ENCODE measurements at regions not wholly inside any gene's neighbourhood (a gene's known extent, or its start where the extent isn't known, plus 50 kb on each side); places are given as distances from the start of the nearest gene placed in this dataset.
"Not testable (repeated sequence)": the region's sequence is repeated elsewhere in the genome, so short reads cannot be mapped to it uniquely, and the experiment has no call there.

DNA sequence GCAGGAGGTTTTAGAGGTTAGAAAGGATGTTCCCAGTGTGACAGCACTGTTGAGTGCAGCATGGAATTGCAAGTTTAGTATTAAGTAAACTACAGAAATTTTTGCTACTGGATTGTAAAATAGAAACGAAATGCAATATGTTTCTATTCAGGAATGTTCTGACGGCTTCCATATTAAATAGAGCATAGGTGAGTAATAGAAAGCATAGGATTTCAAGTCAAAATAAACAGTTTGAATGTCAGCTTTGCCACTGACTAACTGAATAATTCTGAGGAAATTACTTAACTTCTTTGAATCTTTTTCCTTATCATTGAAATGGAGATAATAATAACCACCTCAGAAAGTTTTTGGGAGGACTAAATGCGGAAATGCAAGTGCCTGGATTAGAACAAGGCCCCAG lies 331.9 kb upstream of the GK2 start:
- DNase-seq, result no peak

- no peak for DNase-seq
Observed at GRCh38 chr4:79723507-79723906, 315.5 kb upstream of the GK2 start.

- DNase-seq, result no peak
Observed at GRCh38 chr4:79700356-79700755, 292.3 kb upstream of the GK2 start.

GRCh38 chr4:79697444-79697843 lies 289.4 kb upstream of the GK2 start:
- no peak for DNase-seq

DNA sequence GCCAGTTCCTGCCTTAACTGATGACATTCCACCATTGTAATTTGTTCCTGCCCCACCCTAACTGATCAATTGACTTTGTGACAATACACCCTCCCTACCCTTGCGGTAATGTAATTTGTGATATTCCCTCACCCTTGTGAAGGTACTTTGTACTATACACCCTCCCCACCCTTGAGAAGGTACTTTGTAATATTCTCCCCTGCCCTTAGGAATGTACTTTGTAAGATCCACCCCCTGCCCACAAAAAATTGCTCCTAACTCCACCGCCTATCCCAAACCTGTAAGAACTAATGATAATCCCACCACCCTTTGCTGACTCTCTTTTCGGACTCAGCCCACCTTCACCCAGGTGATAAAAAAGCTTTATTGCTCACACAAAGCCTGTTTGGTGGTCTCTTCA lies 288.5 kb upstream of the GK2 start:
- not testable (repeated sequence) for DNase-seq

DNA sequence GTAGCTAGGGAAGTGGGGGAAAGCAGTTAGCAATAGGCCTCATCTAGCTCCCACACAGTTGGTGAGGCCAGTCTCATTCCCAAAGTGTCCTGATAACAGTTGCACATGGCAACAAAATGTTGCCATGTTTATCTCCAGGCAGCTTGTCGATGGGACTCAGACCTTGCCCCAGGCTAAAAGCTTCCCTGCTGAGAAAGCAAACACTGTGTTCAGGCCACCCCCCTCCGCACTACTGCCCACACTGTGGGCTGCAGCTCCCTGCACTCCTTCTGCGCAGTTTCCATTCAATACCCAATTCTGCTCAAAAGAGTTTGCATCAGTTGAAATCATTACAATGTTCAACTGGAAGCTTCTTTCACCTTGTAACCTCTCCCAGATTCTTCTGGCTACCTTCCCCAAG lies 287.8 kb upstream of the GK2 start:
- no peak for DNase-seq

DNA sequence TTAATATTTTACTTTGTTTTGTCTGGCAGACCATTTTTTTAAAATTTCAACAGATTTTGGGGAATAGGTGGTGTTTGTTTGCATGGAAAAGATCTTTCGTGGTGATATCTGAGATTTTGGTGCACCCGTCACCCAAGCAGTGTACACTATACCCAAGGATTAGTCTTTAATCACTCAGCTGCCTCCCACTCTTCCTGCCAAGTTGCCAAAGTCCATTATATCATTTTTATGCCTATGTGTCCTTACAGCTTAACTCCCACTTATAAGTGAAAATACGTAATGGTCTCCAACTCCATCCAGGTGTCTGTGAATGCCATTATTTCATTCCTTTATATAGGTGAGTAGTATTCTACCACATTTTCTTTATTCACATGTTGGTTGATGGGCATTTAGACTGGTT lies 281.7 kb upstream of the GK2 start:
- no peak for DNase-seq

GRCh38 chr4:79688691-79689090 lies 280.7 kb upstream of the GK2 start:
- DNase-seq, result no peak

- no peak for DNase-seq
Observed at GRCh38 chr4:79687006-79687405, 279.0 kb upstream of the GK2 start.

DNA sequence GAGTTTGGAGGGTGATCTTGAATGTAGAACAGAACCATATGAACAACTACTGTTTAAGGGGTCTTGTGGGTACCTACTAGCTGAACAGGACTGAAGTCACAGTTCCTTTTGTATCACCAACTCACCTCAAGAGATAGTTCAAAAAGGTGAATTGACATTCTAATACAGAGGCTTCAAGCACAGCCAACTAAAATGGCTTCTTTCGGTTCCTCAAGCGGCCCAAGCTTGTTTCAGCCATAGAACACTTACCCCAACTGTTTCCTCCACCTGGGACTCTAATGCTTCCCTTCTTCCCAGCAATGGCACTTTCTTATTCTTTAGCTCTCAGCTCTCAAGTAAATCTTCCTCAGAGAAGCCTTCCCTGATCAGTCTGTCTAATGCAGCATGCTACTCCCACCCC lies 277.5 kb upstream of the GK2 start:
- no peak for DNase-seq

GRCh38 chr4:79684516-79684915 lies 276.5 kb upstream of the GK2 start:
- no peak for DNase-seq

DNA sequence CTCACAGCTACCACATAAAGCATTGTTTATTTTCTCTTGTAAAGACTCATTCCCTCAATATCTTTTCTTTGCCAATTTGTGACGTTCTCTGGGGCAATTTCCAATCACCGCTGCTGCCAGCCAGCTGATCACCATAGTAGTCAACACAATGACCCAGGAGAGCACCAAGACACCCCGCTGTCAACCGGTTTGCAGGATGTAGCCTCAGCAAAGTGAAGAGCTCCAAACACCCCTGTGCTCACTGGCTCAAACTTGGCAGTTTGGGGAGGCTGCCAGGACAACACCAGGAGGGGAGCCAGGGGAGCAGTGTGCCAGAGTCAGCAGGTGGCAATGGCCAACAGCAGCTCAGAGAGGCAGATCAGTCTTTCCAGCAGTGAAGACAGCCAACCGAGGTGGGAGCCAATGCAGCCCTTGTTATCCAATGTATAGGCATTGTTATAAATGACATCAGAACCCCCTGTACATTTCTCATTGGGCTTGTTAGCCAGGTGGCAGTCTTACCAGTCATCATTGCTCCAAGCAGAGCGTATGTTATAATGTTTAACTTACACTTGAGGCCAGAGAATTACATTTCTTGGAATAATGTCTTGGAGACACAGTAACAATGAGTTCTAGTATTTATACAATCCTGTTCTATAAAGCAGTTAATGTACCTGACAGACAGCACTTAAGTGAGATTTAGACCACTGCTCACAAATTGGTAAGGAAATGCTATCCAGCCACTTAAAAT lies 274.9 kb upstream of the GK2 start:
- no peak for DNase-seq

GRCh38 chr4:79682161-79682560 lies 274.1 kb upstream of the GK2 start:
- DNase-seq, result no peak

DNA sequence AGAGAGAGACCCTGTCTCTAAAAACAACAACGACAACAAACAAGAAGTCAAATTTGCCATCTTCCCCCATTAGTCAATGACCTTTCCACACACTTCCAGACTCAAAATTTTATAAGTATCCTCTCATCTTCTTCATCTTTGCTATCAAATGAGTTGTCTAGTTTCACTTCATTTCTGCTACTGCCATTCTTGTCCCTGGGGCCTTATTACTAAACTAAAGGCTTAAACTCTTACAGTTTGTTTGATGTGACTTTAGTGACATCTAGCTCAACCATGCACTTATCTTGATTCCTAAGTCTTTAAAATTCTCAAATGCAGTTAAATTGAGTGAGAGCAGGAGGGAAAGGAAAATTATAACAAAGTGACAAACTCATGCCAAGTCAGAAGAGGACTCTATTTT lies 271.8 kb upstream of the GK2 start:
- DNase-seq, result no peak

DNA sequence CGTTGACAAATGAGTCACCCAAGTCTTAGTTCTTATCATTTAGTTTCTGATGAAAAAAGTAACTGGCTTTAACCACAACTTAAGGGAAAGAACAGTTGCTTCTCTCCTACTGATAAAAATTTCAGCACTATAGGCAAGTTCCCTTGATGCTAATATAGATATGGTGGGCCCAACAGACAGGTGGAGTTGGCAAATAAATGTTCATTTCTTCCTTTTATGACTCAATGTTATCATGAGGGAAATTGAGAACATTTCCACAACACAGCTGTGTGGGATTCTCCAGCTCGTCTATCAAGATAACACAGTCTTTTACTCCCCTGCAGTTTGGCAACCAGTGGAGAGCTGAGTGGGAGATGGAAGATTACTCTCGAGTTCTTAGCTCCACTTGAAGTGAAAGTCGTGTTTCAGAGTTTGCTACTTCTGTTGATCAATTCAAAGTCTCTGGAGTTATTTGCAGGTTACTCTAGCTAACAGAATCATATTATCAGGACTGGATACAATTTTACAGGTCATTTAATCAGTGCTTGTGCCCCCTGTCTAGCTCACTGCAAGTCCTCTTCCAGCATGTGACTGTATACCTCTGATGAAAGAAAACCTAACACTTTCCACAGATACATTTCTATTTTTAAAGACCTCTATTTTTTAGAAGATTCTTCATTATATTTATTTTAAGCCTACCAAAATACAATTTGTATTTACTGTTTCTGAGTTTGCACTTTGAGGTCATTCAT lies 270.6 kb upstream of the GK2 start:
- DNase-seq, result no peak

- no peak for DNase-seq
Observed at GRCh38 chr4:79676705-79677104, 268.7 kb upstream of the GK2 start.

GRCh38 chr4:79674906-79675305 lies 266.9 kb upstream of the GK2 start:
- not testable (repeated sequence) for DNase-seq

- no peak for DNase-seq
Observed at GRCh38 chr4:79673898-79674297, 265.9 kb upstream of the GK2 start.

DNA sequence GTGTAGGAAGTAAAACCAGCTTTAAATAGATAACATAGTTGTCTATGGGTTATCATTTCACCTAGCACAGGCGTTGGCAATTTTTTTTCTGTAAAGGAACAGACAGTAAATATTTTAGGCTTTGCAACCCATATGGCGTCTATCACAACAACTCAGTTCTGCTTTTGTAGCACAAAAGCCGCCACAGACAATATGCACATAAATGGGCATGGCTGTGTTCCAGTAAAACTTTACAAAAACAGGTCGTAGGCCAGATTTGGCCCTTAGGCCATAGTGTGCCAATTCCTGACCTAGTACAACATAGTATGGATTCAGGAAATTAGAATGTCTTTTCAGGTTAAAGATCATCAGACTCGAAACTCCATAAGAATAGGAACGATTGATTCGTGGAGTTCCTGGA lies 265.3 kb upstream of the GK2 start:
- no peak for DNase-seq

DNA sequence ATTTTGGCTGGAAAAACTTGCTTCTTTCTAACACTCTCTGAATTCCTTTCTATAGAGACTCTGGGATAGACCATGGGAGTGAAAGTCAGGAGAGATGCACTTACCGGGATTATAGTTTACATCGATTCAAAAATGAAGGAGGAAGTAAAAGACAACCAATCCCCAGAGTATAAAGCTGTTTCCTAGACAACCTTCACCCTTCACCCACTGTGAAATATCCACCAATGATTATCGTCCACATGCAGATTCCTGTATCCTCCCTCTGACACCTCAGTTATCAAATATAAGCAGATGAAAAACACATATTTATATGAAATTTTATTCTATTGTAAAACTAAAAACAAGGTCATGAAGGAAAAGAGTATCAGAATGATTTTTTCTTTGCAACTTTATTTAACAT lies 258.8 kb upstream of the GK2 start:
- no peak for DNase-seq

DNA sequence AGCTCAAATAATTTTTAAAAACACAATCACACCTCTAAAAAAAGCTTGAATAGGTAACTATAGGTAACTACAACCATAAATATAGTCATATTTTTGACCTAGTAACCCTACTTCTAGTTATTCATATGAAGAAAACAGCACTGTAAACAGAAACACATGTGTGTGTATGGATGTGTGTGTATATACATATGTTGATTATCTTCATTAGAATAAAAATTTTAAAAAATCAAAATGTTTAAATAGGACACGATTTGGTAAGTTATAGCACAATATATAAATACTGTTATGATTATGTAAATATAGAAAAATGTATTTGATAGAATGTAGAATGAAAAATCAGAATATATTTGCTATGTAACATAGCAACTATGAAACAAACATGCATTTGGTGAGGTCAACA lies 258.1 kb upstream of the GK2 start:
- DNase-seq, result no peak

DNA sequence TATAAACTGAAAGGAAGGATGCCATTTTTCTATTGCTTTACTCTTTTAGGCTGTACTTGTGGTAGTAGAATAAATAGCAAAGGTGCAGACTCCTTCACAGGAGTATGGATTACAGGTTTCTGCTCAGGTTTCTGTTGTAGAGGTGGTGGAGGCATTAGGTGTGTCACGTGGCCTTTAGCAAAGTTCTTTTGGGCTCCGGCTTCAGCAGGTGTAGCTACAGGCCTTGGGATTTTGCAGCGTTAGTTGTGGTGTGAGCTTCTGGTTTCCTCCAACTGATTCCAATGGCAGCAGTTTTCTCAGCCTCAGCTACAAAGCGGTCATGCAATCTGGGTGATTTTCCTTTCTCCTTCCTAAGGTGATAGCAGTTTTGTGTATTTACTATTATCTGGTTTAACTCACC lies 255.8 kb upstream of the GK2 start:
- DNase-seq, result no peak

DNA sequence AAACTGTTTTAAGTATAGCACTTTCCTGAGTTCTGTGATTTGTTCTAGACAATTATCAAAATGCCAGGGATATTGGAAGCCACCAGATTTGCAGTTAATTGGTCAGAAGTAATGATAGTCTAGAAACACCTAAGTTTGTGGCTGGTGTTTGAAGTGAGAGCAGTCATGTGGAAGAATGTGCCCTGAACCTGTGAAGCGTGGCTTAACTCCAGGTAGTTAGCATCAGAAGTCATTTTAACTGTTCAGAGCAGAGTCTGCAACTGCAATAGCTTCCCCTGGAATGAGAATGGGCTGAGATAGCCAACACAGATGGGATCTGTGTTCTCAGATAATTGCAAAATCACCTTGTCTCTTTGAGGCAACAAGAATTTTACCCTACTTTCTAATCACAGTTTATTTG lies 255.1 kb upstream of the GK2 start:
- no peak for DNase-seq

GRCh38 chr4:79662651-79663050 lies 254.6 kb upstream of the GK2 start:
- no peak for DNase-seq

- DNase-seq, result no peak
Observed at GRCh38 chr4:79661196-79661595, 253.2 kb upstream of the GK2 start.

Data from suppressor macrophage (primary cell).